GM12865 (cell line): ENCODE measurements at regions not wholly inside any gene's neighbourhood (a gene's known extent, or its start where the extent isn't known, plus 50 kb on each side); places are given as distances from the start of the nearest gene placed in this dataset.
"Not testable (repeated sequence)": the region's sequence is repeated elsewhere in the genome, so short reads cannot be mapped to it uniquely, and the experiment has no call there.

Experiments used
- DNase-seq: peaks from one replicate; pipeline ENCODE4 v3.0.0; 2010; ENCODE audit warnings: low read depth
- H3K4me3 ChIP-seq: 2 replicates; pipeline ENCODE4 v1.5.1; 2011; ENCODE audit warnings: mild to moderate bottlenecking, low read depth, low read length, control low read depth
- TF ChIP-seq, protein P1 (sequence below): IDR thresholded peaks from 2 replicates; pipeline ENCODE4 v1.5.1; 2011; ENCODE audit warnings: low read length, control low read depth, low read depth, inconsistent platforms; ENCODE audit not compliant: insufficient read depth; ENCODE audit errors: missing control alignments

DNA sequence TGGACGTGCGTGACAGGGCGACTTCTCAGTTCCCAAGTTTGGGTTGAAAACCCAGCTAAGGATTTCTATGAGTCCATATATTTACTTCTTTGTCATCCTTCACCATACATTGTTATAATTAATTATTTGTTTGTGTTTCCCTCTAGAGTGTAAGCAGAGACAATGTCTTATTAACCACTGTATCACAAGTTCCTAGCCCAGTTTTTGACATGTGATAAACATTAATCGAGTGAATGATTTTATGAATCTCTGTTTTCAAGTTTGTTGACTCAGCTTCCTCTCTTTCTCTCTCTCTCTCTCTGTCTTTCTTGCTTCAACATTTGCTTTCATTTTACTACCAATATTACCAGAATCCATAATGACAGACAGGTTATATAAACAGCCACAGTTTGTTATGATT, 1259.6 kb upstream of the TENM4 start:
- TF ChIP-seq, protein P1, sequence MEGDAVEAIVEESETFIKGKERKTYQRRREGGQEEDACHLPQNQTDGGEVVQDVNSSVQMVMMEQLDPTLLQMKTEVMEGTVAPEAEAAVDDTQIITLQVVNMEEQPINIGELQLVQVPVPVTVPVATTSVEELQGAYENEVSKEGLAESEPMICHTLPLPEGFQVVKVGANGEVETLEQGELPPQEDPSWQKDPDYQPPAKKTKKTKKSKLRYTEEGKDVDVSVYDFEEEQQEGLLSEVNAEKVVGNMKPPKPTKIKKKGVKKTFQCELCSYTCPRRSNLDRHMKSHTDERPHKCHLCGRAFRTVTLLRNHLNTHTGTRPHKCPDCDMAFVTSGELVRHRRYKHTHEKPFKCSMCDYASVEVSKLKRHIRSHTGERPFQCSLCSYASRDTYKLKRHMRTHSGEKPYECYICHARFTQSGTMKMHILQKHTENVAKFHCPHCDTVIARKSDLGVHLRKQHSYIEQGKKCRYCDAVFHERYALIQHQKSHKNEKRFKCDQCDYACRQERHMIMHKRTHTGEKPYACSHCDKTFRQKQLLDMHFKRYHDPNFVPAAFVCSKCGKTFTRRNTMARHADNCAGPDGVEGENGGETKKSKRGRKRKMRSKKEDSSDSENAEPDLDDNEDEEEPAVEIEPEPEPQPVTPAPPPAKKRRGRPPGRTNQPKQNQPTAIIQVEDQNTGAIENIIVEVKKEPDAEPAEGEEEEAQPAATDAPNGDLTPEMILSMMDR: no peak
- no peak overlapping the region for H3K4me3 ChIP-seq
- no peak for DNase-seq

DNA sequence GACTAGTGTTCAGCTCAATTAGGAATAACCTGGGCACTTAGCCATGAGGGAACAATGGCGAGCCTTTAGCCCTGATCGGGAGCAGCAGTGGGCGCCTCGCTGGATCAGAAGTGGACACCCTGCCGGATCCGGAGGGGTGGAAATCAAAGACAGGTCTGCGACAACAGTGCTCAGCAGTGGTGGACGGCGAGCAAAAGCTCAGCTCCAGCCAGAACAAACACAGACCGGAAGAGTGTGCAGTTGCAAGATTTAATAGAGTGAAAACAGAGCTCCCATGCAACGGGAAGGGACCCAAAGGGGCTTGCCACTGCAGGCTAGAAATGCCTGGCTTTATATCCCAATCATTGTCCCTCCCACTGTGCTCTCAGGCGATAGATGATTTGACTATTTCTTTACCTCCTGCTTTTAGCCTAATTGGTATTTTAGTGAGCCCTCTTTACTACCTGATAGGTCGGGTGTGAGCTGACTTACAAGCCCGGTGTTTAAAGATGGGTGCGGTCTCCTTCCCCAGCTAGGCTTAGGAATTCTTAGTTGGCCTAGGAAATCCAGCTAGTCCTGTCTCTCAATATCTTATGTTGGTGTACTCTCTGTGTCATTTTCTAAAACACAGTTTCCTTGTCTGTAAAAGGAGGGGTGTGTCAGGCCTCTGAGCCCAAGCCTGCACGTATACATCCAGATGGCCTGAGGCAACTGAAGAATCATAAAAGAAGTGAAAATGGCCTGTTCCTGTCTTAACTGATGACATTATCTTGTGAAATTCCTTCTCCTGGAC, 1258.8 kb upstream of the TENM4 start:
- not testable (repeated sequence) for H3K4me3 ChIP-seq, DNase-seq

DNA sequence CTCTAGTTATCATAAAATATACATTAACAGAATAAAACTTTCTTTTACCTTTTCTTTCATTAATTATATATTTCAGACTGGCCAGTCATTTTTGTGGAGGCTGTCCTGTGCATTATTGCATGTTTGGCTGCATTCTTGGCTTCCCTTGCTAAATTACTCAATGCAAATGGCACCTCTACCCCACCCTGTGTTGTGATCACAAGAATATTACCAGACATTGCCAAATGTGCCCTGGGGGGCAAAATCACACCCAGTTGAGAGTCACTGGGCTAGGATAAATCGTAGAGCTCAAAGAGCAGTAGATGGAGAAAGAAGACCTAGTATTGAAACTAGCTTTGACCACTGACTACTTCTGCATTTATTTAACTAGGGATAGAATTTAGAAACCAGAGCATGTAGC, 1257.8 kb upstream of the TENM4 start:
- no peak for DNase-seq
- H3K4me3 ChIP-seq: no peak overlapping the region

DNA sequence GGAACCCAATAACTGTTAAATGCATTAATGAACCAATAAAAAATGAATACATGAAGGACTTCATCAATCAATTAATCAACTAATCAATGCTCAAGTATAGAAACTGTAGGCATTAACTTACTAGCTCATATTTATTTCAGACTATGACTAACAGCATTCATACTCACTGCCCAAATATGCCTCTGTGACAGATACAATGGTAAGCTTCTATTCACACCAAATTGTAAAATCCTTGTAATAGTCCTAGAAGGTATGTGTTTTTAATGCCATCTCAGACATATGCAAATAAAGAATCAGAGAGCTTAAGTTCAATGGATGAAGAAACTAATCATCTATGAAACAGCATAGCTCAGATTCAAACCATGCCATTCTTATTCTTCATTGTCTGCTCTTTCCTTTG, 1253.6 kb upstream of the TENM4 start:
- no peak overlapping the region for H3K4me3 ChIP-seq
- DNase-seq: no peak
- TF ChIP-seq, protein P1: no peak

More for the DNA sequence above, 1257.8 kb upstream of the TENM4 start:
- TF ChIP-seq, protein P1: no peak

DNA sequence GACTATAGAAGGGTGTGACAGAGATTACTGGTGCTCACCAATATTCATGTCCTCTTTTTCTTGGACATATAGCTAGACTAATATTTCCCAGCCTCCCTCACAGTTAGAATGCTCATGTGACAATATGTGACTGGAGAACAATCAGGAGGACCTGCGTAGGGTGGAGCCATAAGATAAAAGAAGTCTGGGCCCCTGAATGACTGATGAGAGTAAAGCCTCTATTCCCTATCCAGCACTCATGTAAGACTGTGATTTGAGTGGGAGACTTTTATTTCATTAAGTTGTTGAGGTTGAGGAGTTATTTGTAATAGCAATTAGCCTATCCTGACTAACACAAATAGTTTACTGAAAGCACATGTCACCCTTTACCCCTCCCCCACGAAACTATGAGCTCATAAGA, 1247.1 kb upstream of the TENM4 start:
- DNase-seq: no peak
- no peak overlapping the region for H3K4me3 ChIP-seq
- TF ChIP-seq, protein P1: no peak

DNA sequence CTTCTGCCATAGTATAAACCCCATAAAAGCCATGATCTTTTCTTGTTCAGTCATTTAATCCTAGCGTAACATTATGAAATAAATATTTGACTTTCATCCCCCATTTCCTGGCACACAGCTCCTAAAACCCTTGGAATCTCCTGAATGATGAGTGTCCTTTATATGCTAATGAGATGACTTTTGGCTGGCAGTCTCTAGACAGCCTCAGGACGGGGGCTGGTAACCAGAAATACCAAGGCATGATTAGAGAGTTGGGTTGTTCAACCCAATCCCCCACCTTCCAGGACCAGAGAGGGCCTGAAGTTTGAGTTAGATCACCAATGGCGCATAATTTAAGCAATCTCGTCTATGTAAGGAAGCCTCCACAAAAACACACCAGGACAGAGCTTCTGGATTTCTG, 1246.1 kb upstream of the TENM4 start:
- H3K4me3 ChIP-seq: no peak overlapping the region
- TF ChIP-seq, protein P1: no peak
- no peak for DNase-seq

DNA sequence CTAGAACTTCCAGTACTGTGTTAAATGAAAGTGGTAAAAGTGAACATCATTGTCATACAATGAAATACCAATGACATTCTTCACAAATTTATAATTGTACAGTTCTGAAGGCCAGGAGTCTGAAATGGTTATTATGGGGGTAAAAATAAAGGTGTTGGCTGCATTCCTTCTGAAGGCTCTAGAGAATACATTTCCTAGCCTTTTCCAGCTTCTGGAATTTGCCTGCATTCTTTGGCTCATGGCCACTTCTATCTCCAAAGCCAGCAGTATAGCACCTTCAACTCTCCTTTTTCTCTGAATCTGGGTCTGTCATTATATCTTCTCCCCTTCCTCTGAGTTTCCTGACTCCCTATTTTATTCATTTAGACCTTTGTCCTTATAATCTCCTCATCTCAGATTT, 1232.7 kb upstream of the TENM4 start:
- TF ChIP-seq, protein P1: no peak
- no peak for DNase-seq
- H3K4me3 ChIP-seq: no peak overlapping the region

DNA sequence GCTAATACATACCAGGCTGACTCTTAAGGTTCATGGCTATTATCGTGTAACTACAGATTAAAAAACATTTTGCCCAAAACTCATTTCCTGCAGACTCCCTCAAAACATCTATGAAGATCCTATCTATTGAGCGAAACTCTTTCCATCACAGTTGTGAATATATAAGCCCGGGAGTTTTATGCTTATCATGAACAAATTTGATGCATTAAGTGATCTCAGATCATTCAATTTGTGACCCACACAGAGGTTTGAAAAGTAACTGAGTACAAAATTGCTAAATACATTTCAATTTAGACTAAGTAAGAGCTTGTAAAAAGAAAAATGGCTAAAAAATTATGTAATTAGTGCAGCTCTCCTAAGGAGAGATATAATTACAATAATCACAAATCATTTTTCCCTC, 1228.8 kb upstream of the TENM4 start:
- no peak overlapping the region for H3K4me3 ChIP-seq
- no peak for DNase-seq
- TF ChIP-seq, protein P1: no peak
